ENCODE measurements at regions not wholly inside any gene's neighbourhood (a gene's known extent, or its start where the extent isn't known, plus 50 kb on each side); places are given as distances from the start of the nearest gene placed in this dataset.

DNA sequence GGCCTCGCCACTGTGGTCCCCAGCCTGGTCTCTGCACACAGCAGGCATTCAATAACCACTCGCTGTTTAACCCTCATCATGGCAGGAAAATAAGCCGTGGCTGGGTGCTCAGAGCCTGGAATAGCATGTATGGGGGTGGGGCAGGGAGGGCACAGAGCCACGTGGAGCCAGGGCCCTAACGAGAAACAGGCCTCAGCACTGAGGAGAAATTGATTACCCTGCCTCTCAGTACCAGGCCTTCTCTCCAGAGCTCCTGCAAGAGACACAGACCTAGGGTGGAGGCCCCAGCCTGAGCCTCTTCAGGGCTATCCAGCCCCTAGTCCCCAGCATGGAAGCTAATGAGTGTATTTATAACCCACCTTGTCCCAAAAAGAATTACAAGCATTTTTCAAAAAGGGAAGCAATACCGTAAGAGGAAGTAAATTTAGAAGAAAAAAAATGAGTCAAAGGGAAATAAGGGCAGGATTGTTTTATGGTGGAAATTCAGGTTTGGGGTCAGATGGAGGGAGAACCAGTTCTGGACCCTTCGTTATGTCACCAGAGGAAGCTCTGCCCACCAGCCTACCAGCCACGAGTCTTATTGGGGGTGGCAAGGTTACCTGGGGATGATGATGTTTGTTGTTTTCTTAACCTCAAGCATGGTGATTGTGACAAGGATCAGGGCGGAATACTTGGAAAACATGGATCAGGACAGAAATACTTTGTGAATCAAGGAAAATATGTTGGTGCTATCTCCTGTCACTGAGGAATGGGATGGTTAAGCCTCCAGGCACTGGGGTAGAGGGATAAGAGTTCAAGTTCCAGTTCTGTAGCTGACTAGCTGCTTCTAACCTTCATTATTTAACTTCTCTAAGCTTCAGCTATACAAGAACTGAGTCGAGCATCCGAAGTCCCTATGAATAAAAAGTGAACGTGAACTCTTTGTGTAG, 101.9 kb upstream of the RBPJ start:
- peak overlapping the region; percentile 28 for H3K27ac ChIP-seq
- no peaks in the 10 kb centered on the region for H3K36me3 ChIP-seq
- no peak for DNase-seq (ENCODE audit: extremely low spot score in 2 of 2)
- no peaks in the 10 kb centered on the region for H3K27me3 ChIP-seq
- H3K4me3 ChIP-seq, result no peak overlapping the region
- H3K9me3 ChIP-seq, result no peaks in the 10 kb centered on the region
- peaks cover 14% of the 10 kb centered on the region for H3K4me1 ChIP-seq
- TF ChIP-seq, protein P1, sequence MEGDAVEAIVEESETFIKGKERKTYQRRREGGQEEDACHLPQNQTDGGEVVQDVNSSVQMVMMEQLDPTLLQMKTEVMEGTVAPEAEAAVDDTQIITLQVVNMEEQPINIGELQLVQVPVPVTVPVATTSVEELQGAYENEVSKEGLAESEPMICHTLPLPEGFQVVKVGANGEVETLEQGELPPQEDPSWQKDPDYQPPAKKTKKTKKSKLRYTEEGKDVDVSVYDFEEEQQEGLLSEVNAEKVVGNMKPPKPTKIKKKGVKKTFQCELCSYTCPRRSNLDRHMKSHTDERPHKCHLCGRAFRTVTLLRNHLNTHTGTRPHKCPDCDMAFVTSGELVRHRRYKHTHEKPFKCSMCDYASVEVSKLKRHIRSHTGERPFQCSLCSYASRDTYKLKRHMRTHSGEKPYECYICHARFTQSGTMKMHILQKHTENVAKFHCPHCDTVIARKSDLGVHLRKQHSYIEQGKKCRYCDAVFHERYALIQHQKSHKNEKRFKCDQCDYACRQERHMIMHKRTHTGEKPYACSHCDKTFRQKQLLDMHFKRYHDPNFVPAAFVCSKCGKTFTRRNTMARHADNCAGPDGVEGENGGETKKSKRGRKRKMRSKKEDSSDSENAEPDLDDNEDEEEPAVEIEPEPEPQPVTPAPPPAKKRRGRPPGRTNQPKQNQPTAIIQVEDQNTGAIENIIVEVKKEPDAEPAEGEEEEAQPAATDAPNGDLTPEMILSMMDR (IDR thresholded peaks at IDR 0.05), result no peak
- TF ChIP-seq POLR2A (IDR thresholded peaks at IDR 0.05) (no peak), POLR2AphosphoS5 (IDR thresholded peaks at IDR 0.05; ENCODE audit: insufficient read depth in 1 of 2, low read depth in 1 of 2) (no peak)
- intact Hi-C loops (cut with DNase I), result no loop called here

DNA sequence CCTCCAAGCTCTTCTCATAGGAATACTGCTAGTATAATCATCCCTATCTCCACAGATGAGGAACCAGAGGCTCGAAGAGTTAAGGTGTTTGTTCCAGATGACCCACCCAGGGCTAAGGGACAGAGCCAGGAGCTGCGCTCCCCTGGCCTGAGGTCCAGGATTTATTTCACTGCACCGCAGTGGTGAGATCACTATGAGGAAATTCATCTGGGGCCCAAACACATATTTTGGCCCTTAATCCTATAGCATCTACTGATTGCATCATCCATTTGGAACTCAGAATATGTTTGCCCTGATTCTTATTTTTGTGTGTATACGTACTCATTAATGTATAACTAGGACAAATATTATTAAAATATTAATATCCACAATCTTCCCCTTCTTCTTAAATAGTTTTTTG, 100.1 kb upstream of the RBPJ start:
- DNase-seq (ENCODE audit: extremely low spot score in 2 of 2), result no peak
- Histone ChIP-seq H3K9me3 (no peaks in the 10 kb centered on the region), H3K4me3 (no peak overlapping the region), H3K4me1 (peaks cover 14% of the 10 kb centered on the region), H3K27me3 (no peaks in the 10 kb centered on the region), H3K36me3 (no peaks in the 10 kb centered on the region), H3K27ac (no peak overlapping the region)
- TF ChIP-seq POLR2A (IDR thresholded peaks at IDR 0.05), result no peak
- TF ChIP-seq, protein P1 (IDR thresholded peaks at IDR 0.05), result no peak
- no peak for TF ChIP-seq POLR2AphosphoS5 (IDR thresholded peaks at IDR 0.05; ENCODE audit: insufficient read depth in 1 of 2, low read depth in 1 of 2)
- intact Hi-C loops (cut with DNase I), result no loop called here

DNA sequence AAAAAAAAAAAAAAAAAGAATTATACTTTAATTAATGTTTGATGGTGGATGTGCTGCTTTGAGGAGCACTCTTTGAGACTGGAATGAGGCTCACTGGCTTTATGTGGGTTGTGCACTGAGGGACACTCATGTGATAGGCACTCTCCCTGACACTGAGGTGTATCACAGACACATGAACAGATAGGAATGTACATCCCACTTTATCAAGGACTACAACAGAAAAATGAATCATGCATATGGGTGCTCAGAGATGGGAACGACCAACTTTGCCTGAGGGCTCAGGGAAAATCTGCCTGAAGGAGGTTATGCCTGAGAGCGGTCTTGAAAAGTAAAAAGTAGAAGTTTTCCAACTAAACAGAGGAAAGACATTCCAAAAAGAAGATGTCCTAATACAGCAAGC, 97.7 kb upstream of the RBPJ start:
- no peak for DNase-seq (ENCODE audit: extremely low spot score in 2 of 2)
- intact Hi-C loops (cut with DNase I), result no loop called here

DNA sequence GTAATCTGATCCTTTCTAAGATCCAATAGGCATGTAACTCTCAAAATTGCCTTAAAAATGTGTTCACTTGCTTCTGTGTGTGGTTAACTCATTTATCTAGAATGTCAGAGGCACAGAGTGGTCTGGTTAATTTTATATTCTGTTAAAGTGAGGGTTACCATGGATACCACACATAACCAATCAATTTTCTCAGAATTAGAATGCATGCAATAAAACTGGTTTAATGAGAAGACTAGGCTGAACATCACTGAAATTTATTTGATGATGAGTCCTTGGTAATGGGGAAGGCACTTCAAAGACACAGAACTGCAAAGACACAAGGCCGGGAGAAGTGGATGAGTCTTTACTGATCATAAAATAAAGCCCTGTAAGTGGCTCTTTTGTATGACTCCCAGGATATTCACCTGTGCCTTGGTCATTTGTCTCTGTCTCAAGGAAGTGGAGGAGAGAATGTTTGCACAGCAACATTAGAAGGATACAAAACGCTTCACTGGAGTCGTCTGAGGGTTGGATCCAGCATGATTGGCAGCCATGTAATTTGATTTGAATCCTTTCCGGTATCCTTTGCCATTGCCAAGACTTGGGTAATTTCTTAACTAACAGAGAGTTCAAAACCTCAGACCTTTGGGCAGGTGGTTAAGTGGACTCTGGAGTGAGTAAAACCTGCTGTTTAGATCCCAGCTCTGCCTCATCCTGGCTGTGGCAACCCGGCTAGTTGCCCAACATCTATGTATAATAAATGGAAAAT, 94.0 kb upstream of the RBPJ start:
- no peaks in the 10 kb centered on the region for H3K9me3 ChIP-seq
- DNase-seq (ENCODE audit: extremely low spot score in 2 of 2), result no peak
- H3K4me1 ChIP-seq, result no peaks in the 10 kb centered on the region
- no peaks in the 10 kb centered on the region for H3K27me3 ChIP-seq
- TF ChIP-seq POLR2AphosphoS5 (IDR thresholded peaks at IDR 0.05; ENCODE audit: insufficient read depth in 1 of 2, low read depth in 1 of 2) (no peak), POLR2A (IDR thresholded peaks at IDR 0.05) (no peak)
- TF ChIP-seq, protein P1 (IDR thresholded peaks at IDR 0.05), result no peak
- H3K4me3 ChIP-seq, result no peak overlapping the region
- H3K36me3 ChIP-seq, result no peaks in the 10 kb centered on the region
- intact Hi-C loops (cut with DNase I), result no loop called here
- no peak overlapping the region for H3K27ac ChIP-seq

More for the DNA sequence above, 97.7 kb upstream of the RBPJ start:
- H3K27ac ChIP-seq, result no peak overlapping the region
- H3K36me3 ChIP-seq, result no peaks in the 10 kb centered on the region
- peaks cover 8% of the 10 kb centered on the region for H3K4me1 ChIP-seq
- no peak overlapping the region for H3K4me3 ChIP-seq
- no peaks in the 10 kb centered on the region for H3K27me3 ChIP-seq
- no peaks in the 10 kb centered on the region for H3K9me3 ChIP-seq
- TF ChIP-seq, protein P1 (IDR thresholded peaks at IDR 0.05), result no peak
- TF ChIP-seq POLR2AphosphoS5 (IDR thresholded peaks at IDR 0.05; ENCODE audit: insufficient read depth in 1 of 2, low read depth in 1 of 2) (no peak), POLR2A (IDR thresholded peaks at IDR 0.05) (no peak)

Data from vagina (tissue), 2 donors.